LNCaP clone FGC (cell line): ENCODE measurements at regions not wholly inside any gene's neighbourhood (a gene's known extent, or its start where the extent isn't known, plus 50 kb on each side); places are given as distances from the start of the nearest gene placed in this dataset.
A peak's percentile ranks its signal among the peaks of the same experiment; 100 is the strongest.

Source experiments
- DNase-seq: peaks from one replicate; pipeline ENCODE4 v3.0.0-alpha.2; 2011; ENCODE audit warnings: low read depth
- H3K4me3 ChIP-seq: 2 replicates; pipeline ENCODE4 v1.5.1; 2011; ENCODE audit warnings: mild to moderate bottlenecking, low read depth, low read length, control low read depth
- CTCF ChIP-seq: IDR thresholded peaks from 2 replicates; pipeline ENCODE4 v1.5.1; 2012; ENCODE audit warnings: mild to moderate bottlenecking; ENCODE audit not compliant: control insufficient read depth, insufficient read depth; ENCODE audit errors: extremely low read depth

DNA sequence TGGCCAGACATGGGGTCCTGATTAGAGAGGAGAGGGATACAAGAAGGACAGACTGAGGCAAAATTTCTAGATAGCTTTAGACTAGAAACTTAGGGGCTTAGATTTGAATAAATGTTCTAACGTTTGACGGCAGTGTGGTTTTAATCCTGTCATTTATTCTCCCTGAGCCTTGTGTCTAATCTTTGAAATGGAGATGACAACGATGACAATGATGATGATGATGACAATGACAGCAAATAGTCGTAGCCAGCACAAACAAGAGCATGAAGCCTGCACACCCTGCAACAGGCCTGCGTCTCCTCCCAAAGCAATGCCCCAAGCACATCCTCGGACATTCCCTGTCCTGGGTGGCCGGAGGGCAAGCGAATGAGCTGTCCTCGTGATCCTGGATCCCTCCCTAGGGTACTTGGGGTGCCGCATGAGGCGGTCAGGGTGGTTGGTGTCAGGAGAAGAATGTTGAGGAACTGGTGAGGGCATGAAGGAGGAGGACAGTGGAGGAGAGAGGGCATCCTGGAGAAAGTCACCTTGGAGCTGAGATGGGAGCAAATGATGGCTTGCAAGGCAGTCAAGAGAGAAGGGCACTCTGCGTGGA, 502.1 kb upstream of the B3GAT1 start:
- no peak overlapping the region for H3K4me3 ChIP-seq
- no peak for DNase-seq
- TF ChIP-seq CTCF = no peak

- DNase-seq = no peak
- no peak for TF ChIP-seq CTCF
- no peak overlapping the region for H3K4me3 ChIP-seq
These were observed 501.3 kb upstream of the B3GAT1 start for GRCh38 chr11:134913391-134913790.

DNA sequence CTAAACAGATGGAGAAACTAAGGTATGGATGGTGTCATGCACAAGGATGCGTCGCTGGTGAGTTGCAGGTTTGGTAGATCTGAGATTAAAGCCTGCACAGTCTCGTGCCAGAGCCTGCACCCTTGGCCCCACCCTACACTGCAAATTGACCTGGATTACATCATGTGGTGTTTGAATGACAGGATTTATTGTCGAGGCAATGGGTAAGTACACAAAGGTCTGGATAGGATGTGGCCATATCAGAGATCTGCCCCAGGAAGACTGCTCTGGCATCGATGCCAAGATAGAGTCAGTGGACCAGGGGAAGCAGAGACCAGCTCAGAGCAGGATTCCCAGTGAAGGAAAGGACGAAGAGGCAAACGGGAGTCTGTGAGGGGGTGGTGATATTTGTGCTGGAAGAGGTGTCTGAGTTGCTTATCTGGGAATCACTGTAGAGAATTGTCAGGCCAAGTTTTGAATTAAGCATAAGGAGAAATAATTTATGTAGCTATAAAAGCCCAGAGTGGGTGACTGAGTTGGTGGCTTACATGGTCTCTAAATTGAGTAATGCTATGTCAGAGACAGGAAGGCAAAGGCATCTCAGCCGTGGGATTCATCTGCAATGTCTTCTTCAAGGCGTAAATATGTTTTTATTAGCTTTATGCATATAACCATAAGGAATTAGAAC, 499.6 kb upstream of the B3GAT1 start:
- no peak for TF ChIP-seq CTCF
- no peak overlapping the region for H3K4me3 ChIP-seq
- peak; percentile 70 for DNase-seq

DNA sequence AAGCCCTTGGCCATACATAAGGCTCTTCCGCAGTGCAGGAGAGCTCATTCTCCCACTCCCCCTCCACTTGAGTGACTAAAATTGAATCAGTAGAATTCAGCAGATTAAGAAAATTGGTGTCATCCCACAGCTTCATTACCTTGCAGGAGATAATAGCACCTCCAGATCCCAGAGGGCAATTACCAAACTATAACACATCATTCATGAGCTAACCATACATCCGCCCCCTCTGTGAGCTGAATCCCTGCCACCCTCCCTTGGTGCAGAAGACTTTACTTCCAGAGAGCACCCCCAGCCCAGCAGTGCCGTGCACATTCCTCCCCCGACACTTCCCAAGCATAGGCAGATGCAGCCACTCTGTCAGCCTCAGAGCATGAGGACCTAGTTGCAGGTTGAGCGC, 496.5 kb upstream of the B3GAT1 start:
- H3K4me3 ChIP-seq = no peak overlapping the region
- no peak for DNase-seq
- no peak for TF ChIP-seq CTCF

DNA sequence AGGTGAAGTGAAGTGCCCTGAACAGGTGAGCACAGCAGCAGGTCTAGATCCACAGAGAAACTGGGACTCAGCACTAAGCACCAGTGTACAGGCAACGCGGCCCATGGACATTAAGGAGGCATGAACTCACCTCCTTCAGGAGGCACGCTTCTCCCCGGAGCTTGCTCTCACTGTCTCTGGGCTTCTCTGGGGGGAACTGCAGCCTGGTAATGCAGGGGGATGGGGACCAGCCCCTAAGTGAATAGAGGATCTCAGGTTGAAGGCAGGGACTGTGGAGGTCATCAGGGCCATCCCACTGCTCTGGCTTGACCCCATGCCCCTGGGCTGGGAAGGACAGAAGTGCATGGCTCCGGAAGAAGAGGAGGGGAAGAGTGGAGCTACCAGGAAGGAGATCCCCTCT, 495.6 kb upstream of the B3GAT1 start:
- no peak for DNase-seq
- no peak overlapping the region for H3K4me3 ChIP-seq
- TF ChIP-seq CTCF = no peak

DNA sequence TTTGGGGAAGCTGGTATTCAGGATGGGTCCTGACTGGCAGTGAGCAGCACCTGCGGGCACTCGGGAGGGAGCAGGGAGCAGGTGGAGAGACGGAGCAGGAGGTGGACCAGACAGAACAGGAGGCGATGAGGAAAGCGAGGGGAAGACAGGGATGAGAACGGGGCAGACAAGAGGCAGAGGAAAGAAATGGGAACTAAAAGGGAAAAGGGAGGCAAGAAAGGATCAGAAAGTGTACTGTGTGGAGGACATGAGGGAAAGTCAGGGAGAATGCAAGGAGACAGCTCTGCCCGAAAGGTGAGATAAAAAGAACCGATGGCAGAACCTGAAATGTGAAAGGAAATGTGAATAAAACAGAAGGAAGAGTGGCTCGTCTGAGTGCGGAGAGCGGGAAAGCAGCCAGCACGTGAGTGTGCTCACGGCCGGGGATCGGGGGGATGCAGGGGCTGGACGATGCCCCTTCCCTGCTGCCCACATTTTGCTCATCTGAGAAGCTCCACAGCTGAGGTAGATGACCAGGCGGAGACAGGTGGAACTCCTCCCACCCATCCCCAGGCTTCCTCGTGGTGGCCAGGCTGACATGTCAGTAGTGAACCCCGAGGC, 494.4 kb upstream of the B3GAT1 start:
- no peak overlapping the region for H3K4me3 ChIP-seq
- DNase-seq = no peak
- no peak for TF ChIP-seq CTCF
